ENCODE measurements at regions not wholly inside any gene's neighbourhood (a gene's known extent, or its start where the extent isn't known, plus 50 kb on each side); places are given as distances from the start of the nearest gene placed in this dataset.

DNA sequence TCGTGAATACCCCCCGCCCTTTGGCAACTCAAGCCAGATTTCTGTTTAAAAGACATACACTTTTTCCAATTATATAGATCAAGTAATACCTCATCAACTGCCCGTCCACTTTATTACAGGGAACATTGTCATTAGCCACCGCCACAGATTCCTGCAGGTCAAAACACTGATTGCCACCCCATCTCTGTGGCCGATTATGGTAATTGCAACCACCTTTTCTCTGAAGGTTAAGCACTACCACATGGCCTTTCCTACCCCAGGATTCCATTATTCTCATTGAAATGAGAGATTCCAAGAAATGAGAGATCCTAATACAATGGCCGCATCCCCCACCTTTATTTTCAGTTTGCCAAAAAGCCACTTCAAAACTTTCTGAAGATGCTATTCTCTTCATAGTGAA, 478.8 kb upstream of the HSF2 start:
- DNase-seq (ENCODE audit: low read depth), result no peak

DNA sequence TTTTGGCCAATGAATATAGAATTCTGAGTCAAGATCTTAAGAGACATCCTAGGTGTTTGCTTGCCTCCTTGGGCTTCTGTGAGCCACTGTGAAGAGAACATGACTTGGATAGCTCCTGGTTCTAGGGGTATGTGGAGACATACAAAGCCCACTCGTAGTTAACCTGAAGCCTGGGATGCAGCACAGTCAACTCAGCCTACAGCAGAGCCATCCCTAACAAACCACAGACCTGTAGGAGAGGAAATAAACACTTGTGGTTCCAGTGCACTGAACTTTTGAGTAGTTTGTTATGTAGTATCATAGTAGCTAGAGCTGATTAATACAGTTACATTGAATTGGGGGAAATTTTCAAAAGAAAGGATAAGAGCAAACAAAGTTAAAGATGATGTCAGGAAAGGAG, 474.4 kb upstream of the HSF2 start:
- DNase-seq (ENCODE audit: low read depth), result no peak

DNA sequence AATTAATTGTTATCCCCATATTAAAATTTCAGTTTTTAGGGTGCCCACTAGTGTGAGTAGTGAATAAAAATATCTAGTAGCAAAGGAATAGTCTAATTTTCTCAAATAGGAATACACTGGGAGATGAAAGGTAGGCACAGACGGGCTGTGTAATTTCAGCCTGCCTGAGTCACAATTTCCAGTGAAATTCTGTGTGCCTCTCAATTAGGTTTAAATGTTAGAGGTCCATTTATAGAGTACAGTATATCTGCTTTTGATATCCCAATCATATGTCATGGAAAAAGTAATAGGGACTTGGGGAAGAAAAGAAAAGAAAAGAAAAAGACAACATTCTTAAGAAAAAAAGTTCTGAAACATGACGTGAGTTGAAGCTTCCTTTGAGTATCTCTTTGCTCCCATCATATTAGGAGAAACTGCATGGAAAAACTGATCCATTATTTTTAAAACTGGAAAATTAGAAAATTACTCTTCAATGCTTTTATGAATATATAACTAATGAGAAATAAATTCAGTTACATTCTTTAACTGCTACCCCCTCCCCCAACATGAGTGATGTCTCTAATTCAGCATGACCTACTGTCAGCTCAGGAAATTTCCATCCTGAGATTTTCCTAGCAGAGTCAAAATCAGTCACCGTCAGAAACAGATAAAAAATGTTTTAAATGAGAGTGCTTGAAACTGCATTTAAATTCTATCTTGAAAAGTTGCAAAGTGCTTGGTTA, 473.8 kb upstream of the HSF2 start:
- no peak for DNase-seq (ENCODE audit: low read depth)

DNA sequence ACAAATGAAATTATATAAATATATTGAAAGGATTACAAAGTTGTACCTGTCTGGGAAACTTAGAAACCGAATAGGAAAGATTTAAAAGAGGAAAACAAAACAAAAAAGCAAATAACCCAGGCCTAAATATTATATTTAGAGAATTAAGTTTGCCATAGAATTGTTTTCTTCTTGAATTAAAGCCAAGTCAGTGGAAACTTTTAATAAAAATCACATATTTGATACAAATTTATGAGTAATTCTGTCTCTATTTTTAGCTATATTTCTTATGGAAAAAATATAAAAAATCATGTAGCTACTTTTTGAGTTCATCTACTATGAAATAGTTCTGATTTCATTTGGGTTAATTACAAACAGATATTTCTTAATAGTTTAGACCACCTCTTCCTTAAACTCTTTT, 470.2 kb upstream of the HSF2 start:
- no peak for DNase-seq (ENCODE audit: low read depth)

DNA sequence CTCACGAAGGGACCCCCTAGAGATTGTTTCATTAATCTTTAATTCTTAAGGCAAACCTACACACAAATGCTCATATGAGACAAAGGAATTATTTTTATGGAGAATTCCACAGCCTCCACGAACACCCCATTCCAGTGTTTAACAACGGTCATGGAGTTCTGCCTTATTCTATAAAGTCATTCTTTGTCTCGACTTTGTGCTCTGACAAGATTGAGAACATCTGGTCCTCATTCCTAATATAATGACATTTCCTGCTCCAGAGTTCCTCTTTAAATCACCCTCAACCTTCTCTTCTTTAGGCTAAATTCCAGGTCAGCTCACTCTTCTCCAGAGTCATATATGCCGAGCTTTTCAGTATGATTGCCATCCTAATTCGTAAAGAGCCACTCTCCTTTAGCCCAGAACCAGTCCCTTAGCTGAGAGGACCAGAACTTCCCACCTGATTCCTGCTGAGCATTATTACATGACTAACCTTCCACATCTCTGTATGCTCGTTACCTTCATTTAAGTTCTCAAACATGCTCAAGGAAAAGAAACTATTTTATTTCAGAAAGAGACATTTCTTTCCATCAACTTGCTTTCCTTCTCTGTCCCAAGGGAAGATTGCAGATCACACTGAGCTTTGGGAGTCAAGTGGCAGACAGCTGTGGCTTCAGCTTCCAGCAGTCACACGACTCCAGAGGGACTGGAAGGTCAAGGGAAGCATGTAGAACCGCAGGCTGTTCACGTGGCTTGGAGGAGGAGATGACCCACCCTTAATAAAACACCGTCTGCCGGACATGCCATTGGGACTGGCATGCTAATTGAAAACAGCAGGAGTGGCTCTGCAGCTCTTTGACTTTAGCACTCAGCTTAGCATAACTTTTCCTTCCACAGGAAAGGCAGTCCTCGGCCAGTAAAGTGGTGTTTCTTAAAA, 467.1 kb upstream of the HSF2 start:
- peak; percentile 78 for DNase-seq (ENCODE audit: low read depth)

DNA sequence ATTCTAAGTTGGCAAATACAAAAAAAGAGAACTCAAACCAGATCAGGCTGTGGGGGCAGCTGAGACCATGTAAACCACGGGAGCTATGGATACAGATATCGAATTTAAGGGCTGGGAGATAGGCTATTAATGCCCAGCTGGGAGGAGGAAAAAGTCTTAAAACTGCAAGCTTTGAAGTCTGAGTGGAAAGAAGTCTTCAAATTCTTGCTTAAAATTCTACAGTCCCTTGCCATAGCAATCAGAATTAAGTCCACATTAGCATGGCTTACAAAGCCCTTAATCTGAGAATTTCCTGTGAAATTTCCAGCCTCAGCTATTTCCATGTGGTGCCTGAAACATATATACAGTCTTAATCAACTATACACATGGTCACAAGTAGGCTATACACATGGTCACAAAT, 465.0 kb upstream of the HSF2 start:
- no peak for DNase-seq (ENCODE audit: low read depth)

DNA sequence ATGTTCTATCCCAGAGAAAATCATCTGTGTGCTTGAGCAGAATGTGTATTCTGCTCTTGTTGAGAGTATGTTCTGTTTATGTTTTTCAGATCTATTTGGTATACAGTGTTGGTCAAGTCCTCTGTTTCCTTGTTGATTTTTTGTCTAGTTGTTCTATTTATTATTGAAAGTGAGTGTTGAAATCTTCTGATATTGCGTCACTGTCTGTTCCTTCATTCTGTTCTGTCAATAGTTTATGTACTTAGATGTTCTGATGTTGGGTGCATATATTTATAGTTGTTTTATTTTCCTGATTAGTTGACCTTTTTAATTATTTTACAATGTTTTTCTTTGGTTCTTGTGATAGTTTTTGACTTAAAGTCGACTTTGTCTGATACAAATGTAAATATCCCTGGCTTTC, 458.7 kb upstream of the HSF2 start:
- DNase-seq (ENCODE audit: low read depth), result no peak

DNA sequence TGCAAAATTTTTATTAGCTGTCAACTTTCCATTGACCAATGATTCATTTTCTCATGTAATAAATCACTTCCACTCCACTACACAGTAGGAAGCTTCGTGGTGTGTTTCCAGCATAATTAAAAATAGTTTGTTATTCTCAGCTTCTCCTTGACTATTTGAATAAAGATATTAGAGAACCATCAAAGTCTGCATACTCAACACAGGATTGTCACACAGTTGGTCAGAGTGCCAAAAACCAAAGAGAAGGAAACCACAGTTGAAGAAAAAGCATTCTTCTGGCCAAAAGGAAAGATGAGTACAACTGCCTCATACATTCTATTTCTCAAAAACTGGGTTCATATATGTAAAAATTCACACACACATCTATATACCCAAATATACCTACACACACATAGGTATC, 455.1 kb upstream of the HSF2 start:
- DNase-seq (ENCODE audit: low read depth), result no peak

DNA sequence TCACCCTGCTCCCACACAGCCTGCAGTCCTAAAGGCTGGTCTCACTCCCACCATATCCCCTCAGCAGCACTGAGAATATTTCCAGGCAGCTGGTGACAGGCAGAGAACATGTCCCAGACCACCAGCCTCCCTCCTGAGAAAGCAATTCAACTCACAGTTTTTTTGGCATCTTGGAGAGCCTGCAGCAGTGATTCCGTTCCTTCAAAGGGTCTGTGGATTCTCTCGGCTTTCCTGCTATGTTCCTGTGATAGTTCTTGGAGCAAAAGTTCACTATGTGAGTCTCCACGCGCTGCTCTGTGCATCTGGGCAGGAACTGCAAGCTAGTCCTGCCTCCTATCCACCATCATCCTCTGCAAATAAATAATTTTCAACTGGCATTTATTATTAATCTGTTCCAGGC, 448.3 kb upstream of the HSF2 start:
- DNase-seq (ENCODE audit: low read depth), result no peak

DNA sequence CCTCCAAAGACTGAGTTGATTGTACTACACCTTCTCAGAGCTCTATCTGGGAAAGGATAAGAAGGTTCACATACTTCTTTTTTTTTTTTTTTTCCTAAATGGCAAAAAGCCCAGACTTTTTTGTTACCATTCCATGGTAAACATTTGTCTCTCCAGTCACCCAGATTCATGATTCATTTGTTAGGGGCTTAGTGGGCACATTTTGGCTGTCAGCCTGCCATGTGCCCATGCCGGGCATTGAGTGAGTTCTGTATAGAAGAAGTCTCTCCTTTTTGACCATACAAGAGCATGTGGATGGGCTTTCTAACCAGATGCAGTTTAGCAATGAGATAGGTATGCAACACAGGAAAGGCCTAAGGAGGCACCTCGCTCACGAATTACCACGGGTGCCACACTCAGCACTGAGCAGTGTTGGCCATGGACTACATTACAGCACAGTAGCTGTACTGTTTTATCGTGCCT, 447.5 kb upstream of the HSF2 start:
- DNase-seq (ENCODE audit: low read depth), result peak; percentile 79

DNA sequence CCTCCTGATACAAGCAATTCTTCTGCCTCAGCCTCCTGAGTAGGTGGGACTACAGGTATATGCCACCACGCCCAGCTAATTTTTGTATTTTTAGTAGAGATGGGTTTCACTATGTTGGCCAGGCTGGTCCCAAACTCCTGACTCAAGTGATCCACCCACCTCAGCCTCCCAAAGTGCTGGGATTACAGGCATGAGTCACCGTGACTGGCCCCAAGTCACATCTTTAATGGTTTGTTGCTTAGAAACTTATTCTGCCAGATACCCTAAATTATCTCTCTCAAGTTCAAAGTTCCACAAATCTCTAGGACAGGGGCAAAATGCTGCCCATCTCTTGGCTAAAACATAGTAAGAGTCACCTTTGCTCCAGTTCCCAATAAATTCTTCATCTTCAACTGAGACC, 444.1 kb upstream of the HSF2 start:
- DNase-seq (ENCODE audit: low read depth), result peak; percentile 16

DNA sequence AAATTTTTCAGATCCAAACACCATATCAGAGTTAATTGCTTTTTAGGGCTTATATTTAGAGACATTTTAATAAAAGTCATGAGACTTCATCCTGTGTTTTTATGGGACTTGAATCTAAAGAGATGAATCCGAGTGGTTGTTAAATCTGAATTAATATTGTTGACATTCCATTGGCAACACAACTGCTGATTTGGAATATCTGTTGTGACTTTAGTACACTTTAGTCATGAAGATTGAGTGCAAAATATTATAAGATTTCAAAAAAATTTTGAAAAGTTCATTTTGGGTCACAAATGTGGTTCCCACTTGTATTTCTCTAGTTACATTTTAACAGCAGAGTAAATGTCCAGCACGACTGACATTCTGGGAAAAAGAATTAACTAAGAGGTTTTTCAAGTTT, 442.7 kb upstream of the HSF2 start:
- no peak for DNase-seq (ENCODE audit: low read depth)

DNA sequence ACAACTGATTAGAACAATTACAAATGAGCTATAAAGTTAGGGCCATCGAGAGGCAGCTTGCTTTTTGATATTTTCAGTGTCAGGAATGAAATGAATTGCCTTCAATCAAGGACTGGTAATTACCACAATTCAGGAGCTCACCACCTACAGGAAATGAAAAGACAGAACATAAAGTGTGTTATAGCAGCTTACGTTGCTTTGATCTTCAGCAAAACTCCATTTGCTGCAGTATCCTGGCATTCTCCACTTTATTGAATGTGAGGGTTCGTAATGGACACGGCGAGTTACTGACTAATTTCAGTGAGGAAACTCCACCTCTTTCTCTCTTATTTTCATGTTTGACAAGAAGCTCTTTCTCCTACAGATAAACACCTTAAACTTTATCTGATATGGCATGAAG, 440.0 kb upstream of the HSF2 start:
- DNase-seq (ENCODE audit: low read depth), result no peak

DNA sequence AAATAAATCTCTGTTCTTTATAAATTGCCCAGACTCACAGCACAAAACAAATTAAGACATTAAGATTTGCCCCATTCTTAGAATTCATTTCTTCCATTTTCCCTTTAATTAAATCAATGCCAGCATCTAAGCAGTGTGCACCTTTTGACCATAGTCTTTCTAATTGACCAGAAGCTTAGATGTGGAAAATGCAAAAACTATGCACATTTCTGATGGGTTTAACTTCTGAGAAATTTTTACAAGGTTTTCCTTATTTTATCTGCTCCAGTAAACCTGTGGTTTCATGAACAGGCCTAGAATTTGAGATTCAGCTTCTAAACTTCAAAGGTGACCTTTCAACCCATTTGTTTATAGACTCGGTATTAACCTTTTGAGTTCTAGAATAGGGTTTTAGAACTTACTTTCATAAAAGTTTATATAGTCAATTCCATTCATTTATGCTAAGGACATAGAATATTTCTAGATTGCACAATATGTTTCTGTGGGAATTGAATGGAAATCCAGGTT, 437.8 kb upstream of the HSF2 start:
- DNase-seq (ENCODE audit: low read depth), result no peak

DNA sequence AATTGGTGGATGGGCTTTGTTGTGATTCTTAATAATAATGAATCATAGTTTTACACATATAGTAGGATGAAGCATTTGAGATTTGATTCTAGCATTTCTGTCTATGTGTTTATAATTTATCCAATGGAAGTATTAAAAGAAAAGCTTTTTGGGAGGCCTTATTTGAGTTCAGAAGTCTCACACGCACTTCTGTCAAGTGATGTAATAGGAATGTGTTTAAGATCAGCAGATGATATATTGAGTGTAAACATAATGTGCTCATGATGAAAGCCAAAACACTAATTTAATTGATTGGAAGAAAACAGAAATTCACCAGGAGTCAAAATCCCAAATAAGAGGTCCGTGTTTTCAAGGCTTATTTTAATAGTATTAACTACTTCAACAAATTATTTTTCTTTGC, 435.6 kb upstream of the HSF2 start:
- DNase-seq (ENCODE audit: low read depth), result no peak

DNA sequence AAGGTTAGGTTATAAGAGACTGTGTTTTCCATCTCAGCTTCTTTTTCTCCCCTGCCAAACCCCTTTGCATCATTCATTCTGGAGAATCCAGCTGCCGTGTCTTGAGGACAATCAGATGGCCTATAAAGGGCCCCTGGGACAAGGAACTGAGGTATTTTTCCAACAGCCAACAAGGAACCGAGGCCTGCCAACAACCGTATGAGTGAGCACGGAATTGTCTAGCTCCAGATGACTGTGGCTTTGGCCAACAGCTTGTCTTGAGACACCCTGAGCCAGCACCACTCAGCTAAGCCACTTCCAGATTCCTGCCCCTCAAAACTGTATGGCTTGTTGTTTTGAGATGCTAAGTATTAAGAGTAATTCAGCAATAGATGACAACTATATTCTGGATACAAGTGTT, 433.7 kb upstream of the HSF2 start:
- DNase-seq (ENCODE audit: low read depth), result no peak

DNA sequence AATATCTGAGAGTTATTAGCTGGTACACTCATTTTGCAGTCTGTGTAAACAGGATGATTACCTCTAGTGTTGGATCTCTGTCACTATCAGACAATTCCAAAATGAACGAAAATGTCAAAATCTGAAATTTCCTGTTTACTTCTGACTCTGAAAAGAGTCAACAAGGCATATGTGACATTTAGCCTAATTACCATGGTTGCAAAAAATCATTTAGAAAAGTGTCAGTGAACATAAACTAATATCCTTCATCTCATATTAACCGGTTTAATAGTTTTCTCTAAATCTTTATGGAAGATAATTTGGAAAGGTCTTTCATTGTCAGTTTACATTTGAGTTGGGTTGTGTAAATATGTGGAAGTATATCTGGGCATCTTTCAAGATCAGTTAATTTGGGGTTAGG, 431.8 kb upstream of the HSF2 start:
- no peak for DNase-seq (ENCODE audit: low read depth)

DNA sequence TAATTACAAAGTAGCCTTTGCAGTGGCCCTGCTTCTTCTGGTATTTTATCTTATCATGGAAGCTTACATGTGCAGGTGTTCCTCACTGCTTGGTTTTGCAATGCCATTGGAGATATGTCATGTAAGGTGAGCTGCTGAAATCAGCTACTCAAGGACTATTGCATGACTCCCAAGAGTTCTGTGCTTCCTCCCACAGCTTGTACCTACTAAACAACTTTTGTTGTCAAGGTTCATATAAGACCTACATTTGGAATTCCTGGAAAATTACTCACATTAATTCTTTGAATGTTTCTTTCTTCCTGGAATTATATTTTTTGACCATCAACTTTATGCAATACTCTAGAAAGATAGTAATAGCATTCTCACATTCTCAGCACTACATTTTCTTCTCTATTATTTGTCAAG, 427.5 kb upstream of the HSF2 start:
- no peak for DNase-seq (ENCODE audit: low read depth)

DNA sequence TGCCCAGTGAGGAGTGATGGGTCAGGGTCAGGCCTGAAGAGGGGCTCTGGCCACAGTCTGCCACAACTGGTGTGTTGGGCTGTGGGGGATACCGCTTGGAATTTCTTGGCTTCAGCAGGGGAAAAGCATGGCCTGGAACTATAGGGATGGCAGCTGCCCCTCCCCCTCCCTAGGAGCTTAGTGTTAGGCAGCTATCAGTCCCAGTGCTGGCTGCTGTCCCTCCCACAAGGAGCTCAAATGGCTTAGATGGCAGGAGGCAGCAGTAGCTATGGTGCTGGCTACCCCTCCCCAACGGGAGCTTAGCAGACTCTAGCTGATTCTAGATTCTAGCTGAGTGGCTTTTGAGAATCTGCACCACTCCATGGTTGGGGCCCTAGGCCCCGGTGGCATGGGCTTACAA, 414.5 kb upstream of the HSF2 start:
- DNase-seq (ENCODE audit: low read depth), result no peak

DNA sequence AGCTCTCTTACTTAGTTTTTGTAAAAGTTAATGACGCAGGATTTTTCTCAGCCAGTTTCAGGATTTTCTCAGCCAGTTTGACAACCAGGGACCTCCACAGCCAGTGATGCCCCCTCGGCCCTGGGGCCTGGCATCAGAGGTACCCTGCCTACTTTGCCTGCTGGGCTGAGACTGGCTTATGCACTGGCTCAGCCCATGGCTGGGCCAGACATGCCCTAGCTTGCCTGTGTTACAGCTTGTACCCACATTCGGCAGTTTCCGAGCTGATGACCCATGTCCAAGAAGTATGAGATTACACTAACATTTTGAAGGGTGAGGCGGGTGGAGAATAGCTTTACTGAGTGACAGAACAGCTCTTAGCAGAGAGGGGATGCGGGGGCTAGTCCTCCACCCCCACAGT, 406.1 kb upstream of the HSF2 start:
- DNase-seq (ENCODE audit: low read depth), result no peak

DNA sequence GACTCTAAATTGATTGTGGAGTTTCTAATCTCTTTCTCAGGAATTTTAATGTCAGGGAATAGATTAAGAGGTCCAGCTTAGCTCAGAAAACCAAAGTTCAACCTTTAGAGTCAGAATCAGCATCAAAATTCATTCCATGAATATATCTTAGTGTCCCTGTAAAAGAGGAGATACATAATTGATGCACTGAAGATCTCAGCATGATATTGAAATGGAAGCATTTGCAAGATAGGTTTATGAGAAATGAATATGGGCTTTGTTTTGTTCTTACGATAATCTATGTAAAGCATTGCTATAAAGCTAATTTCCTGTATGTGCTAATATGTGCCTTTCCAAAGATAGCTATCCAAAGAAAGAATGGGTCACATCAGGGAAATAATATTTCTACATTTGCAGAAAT, 404.5 kb upstream of the HSF2 start:
- no peak for DNase-seq (ENCODE audit: low read depth)

DNA sequence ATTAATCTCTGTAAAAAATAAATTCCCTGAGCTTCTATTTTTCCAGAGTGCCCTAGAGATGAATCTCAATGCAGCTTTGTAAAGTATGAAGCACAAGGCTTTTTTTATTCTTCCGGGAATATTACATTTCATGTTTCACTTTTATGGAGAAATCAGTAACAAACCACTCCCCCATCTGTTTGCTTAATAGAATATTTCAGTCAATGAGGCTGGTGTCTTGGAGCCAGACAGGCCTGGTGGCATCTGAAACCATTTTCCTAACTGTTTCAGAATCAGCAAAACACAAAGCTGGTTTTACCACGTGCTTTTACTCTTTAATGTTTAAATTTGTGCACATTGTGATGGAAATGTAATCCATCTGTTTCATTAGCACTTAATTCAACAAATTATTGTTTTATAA, 400.8 kb upstream of the HSF2 start:
- no peak for DNase-seq (ENCODE audit: low read depth)

DNA sequence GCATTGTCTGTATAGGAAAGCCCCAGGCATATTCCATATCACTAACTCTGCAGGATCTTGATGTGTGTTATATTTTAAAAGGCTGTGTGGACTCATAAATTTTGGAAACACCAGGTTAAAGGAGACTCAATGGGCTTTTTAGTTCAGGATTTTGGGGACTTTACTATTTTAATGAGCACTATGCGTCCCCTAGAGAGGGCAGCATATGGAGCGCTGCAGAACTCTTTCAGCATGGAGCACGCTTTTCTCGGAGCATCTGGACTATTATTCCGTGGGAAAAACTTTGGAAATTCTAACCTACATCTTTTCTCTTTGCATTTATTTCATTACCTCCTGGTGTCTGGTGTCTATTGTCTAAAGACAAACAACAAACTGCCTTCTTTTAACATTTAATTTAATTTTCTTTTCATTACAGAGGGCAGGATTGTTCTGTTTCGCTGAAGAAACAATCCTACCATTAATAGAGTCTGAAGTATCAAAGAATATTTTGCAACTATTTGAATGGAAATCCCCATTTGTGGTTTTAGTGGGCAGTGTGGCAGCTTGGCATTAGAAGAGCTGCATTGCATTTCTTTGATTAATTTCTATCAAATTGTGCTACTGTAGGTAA, 399.9 kb upstream of the HSF2 start:
- DNase-seq (ENCODE audit: low read depth), result no peak

Data from Daoy (cell line).